Suprapubic skin (tissue), 4 donors: ENCODE measurements at regions not wholly inside any gene's neighbourhood (a gene's known extent, or its start where the extent isn't known, plus 50 kb on each side); places are given as distances from the start of the nearest gene placed in this dataset.

Source experiments
- DNase-seq, 2 donors: peaks; one replicate each; pipeline ENCODE4 v3.0.0-alpha.2; 2019; ENCODE audit warnings: low spot score in 2 of 2
- H3K27ac ChIP-seq: fragments of 200-600 bp; sonication (generic); one replicate; pipeline ENCODE4 v1.5.1; 2019
- H3K27me3 ChIP-seq: fragments of 200-600 bp; sonication (generic); one replicate; pipeline ENCODE4 v1.5.1; 2019
- H3K36me3 ChIP-seq: fragments of 200-600 bp; sonication (generic); one replicate; pipeline ENCODE4 v1.5.1; 2019
- H3K4me1 ChIP-seq: fragments of 200-600 bp; sonication (generic); one replicate; pipeline ENCODE4 v1.5.1; 2019
- H3K4me3 ChIP-seq: fragments of 200-600 bp; sonication (generic); one replicate; pipeline ENCODE4 v1.5.1; 2019; ENCODE audit warnings: mild to moderate bottlenecking
- H3K9me3 ChIP-seq: fragments of 200-600 bp; sonication (generic); one replicate; pipeline ENCODE4 v1.5.1; 2019
- EP300 ChIP-seq: sonication (generic); formaldehyde crosslinking; IDR thresholded peaks from one replicate; pipeline ENCODE4 v1.6.1; 2017; ENCODE audit warnings: antibody characterized with exemption
- POLR2A ChIP-seq, 2 donors: fragments of 450-650 bp; IDR thresholded peaks; one replicate each; pipeline ENCODE4 v1.6.1; 2017; ENCODE audit warnings: antibody characterized with exemption in 2 of 2, mild to moderate bottlenecking in 2 of 2, moderate library complexity in 2 of 2
- POLR2AphosphoS5 ChIP-seq, 3 donors: sonication (generic); formaldehyde crosslinking; IDR thresholded peaks; one replicate each; pipeline ENCODE4 v1.6.1; 2017; ENCODE audit warnings: antibody characterized with exemption in 3 of 3
- WGBS: methylation state at CpG from one replicate; pipeline ENCODE4 v1.1.5; 2018; 5-methylcytosine and 5-hydroxymethylcytosine counted together
- TF ChIP-seq, protein P1 (sequence below), 2 donors: fragments of 200-600 bp in 1 of 2; fragments of 450-650 bp in 1 of 2; sonication (generic) in 1 of 2; IDR thresholded peaks; one replicate each; pipeline ENCODE4 v1.5.1; 2016 to 2019; ENCODE audit warnings: antibody characterized with exemption in 2 of 2, mild to moderate bottlenecking in 1 of 2, moderate library complexity in 1 of 2

DNA sequence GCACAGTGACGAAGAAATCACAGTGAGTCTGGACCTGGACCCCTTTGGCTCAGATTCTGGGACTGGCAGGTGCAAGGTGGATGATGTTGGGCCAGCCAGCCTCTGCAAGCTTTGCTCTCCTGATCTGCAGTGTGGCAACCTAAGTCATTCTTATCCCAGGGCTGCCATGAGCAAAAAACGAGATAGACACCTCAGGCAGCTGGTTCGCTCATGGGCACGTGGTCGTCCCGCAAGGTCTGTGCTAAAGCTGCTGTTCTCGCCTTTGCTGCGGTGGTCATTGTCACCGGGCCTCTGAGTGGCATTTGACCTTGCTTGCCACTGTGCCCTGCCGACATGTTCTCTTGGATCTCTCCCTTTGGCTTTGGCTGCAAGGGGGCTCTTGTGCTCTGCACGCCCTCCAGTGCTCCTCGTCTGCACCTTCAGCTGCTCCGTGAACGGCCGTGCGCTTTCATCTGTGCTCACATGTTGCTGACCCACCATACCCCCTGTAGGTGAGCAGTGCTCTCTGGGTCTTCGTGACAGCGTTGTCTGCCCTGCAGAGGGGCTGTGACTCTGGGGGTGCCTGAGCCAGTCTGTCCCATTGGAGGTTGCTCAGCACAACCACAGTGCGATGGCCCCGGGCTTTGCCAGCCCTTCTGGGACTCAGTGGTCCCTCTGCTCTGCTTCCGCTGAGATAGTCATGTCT, 317.0 kb downstream of the GLRX3 start:
- no peak overlapping the region for H3K4me3 ChIP-seq
- H3K36me3 ChIP-seq, result no peaks in the 10 kb centered on the region
- peaks cover 7% of the 10 kb centered on the region for H3K27me3 ChIP-seq
- WGBS, result 88% methylated on average over 16 of the region's 21 CpGs
- no peak overlapping the region for H3K27ac ChIP-seq
- TF ChIP-seq POLR2A (IDR thresholded peaks at IDR 0.05) (no peak), EP300 (no peak), POLR2AphosphoS5 (IDR thresholded peaks at IDR 0.05) (no peak)
- TF ChIP-seq, protein P1, sequence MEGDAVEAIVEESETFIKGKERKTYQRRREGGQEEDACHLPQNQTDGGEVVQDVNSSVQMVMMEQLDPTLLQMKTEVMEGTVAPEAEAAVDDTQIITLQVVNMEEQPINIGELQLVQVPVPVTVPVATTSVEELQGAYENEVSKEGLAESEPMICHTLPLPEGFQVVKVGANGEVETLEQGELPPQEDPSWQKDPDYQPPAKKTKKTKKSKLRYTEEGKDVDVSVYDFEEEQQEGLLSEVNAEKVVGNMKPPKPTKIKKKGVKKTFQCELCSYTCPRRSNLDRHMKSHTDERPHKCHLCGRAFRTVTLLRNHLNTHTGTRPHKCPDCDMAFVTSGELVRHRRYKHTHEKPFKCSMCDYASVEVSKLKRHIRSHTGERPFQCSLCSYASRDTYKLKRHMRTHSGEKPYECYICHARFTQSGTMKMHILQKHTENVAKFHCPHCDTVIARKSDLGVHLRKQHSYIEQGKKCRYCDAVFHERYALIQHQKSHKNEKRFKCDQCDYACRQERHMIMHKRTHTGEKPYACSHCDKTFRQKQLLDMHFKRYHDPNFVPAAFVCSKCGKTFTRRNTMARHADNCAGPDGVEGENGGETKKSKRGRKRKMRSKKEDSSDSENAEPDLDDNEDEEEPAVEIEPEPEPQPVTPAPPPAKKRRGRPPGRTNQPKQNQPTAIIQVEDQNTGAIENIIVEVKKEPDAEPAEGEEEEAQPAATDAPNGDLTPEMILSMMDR (IDR thresholded peaks at IDR 0.05), result no peak
- no peaks in the 10 kb centered on the region for H3K4me1 ChIP-seq
- DNase-seq, result no peak
- peaks cover 7% of the 10 kb centered on the region for H3K9me3 ChIP-seq

DNA sequence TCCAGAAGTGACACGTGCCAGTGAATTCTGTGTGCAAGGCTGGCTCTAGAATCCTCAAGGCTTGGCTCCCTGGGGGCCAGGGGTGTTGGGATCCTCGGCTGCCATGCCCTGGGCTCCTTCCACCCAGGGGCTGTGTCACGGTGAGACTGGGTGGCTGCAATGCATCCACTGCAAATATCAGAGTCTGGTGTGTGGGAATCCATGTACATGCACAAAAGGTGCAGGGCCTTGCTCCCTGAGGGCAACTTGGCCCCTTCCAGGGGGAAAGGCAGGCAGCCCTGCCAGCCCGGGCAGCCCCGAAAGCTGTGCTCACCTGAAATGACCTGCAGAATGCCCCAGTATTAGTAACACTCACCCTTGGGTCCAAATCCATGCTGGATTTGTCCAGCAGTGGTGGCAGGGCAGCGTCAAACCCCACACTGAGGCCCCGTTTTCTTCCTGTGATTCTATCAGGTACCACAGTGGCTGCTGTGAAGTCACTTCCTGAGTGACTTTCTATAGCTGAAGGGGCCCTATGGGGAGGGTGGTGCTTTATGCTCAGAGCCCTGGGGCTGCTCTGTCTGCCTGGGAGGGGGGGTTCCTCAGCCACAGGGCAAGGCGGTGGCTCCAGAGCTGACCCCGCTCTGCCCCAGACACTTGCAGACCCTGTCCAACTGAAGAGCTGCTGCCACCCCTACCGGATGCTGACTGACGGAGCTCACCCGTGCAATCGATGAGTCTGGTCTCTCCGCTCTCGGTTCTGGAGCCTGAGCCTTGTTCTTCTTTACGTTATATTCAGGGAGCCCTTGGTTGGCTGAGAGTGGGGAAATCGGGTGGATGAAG, 317.7 kb downstream of the GLRX3 start:
- DNase-seq, result no peak
- 81% methylated on average over 5 of the region's 17 CpGs for WGBS
- H3K36me3 ChIP-seq, result no peaks in the 10 kb centered on the region
- H3K4me3 ChIP-seq, result no peak overlapping the region
- H3K4me1 ChIP-seq, result no peaks in the 10 kb centered on the region
- H3K27ac ChIP-seq, result no peak overlapping the region
- TF ChIP-seq EP300, result no peak
- TF ChIP-seq, protein P1 (IDR thresholded peaks at IDR 0.05), result no peak
- TF ChIP-seq POLR2A (IDR thresholded peaks at IDR 0.05), result no peak
- TF ChIP-seq POLR2AphosphoS5 (IDR thresholded peaks at IDR 0.05), result no peak
- H3K27me3 ChIP-seq, result peaks cover 7% of the 10 kb centered on the region
- H3K9me3 ChIP-seq, result peaks cover 7% of the 10 kb centered on the region

DNA sequence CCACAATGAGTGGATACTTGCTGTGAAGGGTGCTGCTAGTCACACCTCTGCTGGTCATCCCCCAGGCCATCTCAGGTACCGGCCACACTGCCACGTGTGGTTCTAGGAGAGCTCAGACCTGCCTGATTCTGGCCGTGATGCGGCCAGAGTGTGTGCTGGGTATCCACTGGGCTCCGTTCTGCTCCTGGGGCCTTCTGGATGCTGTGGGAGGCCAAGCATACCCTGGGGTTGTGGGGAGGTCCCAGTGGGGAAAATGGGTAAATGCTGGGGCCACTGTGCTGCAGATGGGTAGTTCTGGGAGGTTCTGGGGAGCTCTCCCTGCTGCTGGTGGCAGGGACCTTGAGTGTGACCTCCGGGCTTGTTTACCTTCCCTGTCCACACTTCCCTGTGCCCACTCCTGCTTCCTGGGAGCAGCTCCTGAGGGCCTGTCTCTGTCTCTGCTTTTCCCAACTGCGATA, 318.4 kb downstream of the GLRX3 start:
- H3K9me3 ChIP-seq, result peaks cover 7% of the 10 kb centered on the region
- no peak for TF ChIP-seq POLR2A (IDR thresholded peaks at IDR 0.05)
- no peak overlapping the region for H3K27ac ChIP-seq
- H3K27me3 ChIP-seq, result peaks cover 7% of the 10 kb centered on the region
- no peaks in the 10 kb centered on the region for H3K4me1 ChIP-seq
- H3K36me3 ChIP-seq, result no peaks in the 10 kb centered on the region
- DNase-seq, result no peak
- no peak overlapping the region for H3K4me3 ChIP-seq
- 65% methylated on average over 2 of the region's 7 CpGs for WGBS

DNA sequence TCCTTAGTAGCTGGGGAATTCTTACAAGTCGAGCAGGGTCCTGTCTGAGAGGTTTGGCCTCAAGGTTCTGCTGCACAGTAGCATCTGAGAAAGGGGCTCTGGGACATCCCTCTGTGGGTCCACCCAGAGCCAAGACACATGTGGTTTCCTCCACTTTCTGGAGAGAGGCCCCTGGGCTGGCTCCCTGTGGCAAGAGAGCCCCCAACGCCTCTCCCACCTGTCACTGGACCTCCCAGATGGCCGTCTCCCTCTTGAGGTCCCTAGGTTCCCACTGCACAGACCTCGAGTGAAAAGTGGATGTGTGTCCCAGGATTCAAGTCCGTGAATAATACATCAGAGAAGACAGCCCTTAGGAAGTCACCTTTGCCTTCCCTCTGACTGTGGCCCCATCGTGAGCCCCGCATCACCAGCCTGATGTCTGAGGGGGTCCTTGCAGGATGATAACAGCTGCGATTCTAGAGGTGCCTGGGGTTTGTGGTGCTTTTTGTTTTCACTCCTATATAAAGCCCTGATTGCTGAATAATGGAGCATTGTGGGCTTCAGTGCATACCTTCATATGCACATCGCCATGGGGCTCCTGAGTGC, 319.0 kb downstream of the GLRX3 start:
- no peak for DNase-seq

DNA sequence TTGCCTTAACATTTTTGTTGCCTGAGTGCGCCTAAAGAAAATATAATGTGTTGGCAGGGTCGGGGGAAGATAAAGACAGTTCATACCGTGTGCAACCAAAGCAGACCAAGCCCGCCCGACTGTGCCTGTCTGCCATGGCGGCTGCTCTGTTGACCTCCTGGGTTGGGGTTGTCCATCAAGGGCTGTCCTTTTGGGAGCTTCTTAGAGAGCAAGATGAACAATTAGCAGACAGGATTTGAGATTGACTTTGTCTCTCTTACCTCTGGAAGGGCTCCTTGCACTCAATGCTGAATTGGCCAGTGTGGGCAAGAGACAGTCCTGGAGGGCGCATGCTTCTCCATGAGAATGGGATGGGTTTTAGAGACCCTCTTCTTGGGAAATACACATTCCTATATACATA, 319.6 kb downstream of the GLRX3 start:
- peaks cover 7% of the 10 kb centered on the region for H3K9me3 ChIP-seq
- no peak overlapping the region for H3K27ac ChIP-seq
- 89% methylated on average over 7 of the region's 7 CpGs for WGBS
- no peak for DNase-seq
- H3K36me3 ChIP-seq, result no peaks in the 10 kb centered on the region
- no peak for TF ChIP-seq EP300
- TF ChIP-seq POLR2AphosphoS5 (IDR thresholded peaks at IDR 0.05), result no peak
- TF ChIP-seq, protein P1 (IDR thresholded peaks at IDR 0.05), result no peak
- TF ChIP-seq POLR2A (IDR thresholded peaks at IDR 0.05), result no peak
- H3K4me3 ChIP-seq, result no peak overlapping the region
- H3K27me3 ChIP-seq, result peaks cover 7% of the 10 kb centered on the region
- H3K4me1 ChIP-seq, result no peaks in the 10 kb centered on the region

More for the DNA sequence above, 319.0 kb downstream of the GLRX3 start:
- WGBS, result 66% methylated on average over 8 of the region's 9 CpGs
- no peaks in the 10 kb centered on the region for H3K36me3 ChIP-seq
- H3K27me3 ChIP-seq, result peaks cover 7% of the 10 kb centered on the region
- no peak overlapping the region for H3K27ac ChIP-seq
- H3K9me3 ChIP-seq, result peaks cover 7% of the 10 kb centered on the region
- H3K4me1 ChIP-seq, result no peaks in the 10 kb centered on the region
- H3K4me3 ChIP-seq, result no peak overlapping the region
- TF ChIP-seq POLR2A (IDR thresholded peaks at IDR 0.05) (no peak), EP300 (no peak), POLR2AphosphoS5 (IDR thresholded peaks at IDR 0.05) (no peak)
- TF ChIP-seq, protein P1 (IDR thresholded peaks at IDR 0.05), result no peak
